H1 (cell line): ENCODE measurements at regions not wholly inside any gene's neighbourhood (a gene's known extent, or its start where the extent isn't known, plus 50 kb on each side); places are given as distances from the start of the nearest gene placed in this dataset.
"Not testable (repeated sequence)": the region's sequence is repeated elsewhere in the genome, so short reads cannot be mapped to it uniquely, and the experiment has no call there.

Experiments used
- CTCF ChIP-seq, 3 experiments: IDR thresholded peaks; 1 replicate in 2 of 3; 2 replicates in 1 of 3; pipeline versions ENCODE4 v1.5.1 to v1.6.1; 2011; ENCODE audit warnings: low read length in 3 of 3, mild to moderate bottlenecking in 3 of 3, inconsistent platforms in 2 of 3, low read depth in 1 of 3, moderate library complexity in 1 of 3; ENCODE audit not compliant: insufficient read depth in 1 of 3; ENCODE audit errors: control extremely low read depth in 1 of 3
- GTF2F1 ChIP-seq: IDR thresholded peaks from 2 replicates; pipeline ENCODE4 v1.6.1; 2012; ENCODE audit warnings: low read depth, low read length, improper control_type of control experiment, borderline replicate concordance
- PHF8 ChIP-seq: fragments of 200-600 bp; sonication (generic); conservative IDR thresholded peaks from 2 replicates; pipeline ENCODE4 v1.7.1; 2012; ENCODE audit warnings: low read depth, mild to moderate bottlenecking, inconsistent platforms, low read length, moderate library complexity
- POLR2AphosphoS5 ChIP-seq: IDR thresholded peaks from 2 replicates; pipeline ENCODE4 v1.6.1; 2011; ENCODE audit warnings: low read depth, low read length
- RAD21 ChIP-seq, 2 experiments: IDR thresholded peaks in 1 of 2; conservative IDR thresholded peaks in 1 of 2; 2 replicates each; pipeline ENCODE4 v1.6.1; 2011; ENCODE audit warnings: low read depth in 2 of 2, low read length in 2 of 2, improper control_type of control experiment in 1 of 2, inconsistent platforms in 1 of 2, mild to moderate bottlenecking in 1 of 2, moderate library complexity in 1 of 2
- SRF ChIP-seq: IDR thresholded peaks from 2 replicates; pipeline ENCODE4 v1.6.1; 2011; ENCODE audit warnings: mild to moderate bottlenecking, low read depth, low read length, moderate library complexity
- YY1 ChIP-seq: IDR thresholded peaks from 2 replicates; pipeline ENCODE4 v1.6.1; 2011; ENCODE audit warnings: low read depth, mild to moderate bottlenecking, low read length

GRCh38 chr19:27708986-27709385 is 1504.0 kb downstream of the UQCRFS1 start:
- TF ChIP-seq POLR2AphosphoS5; RAD21 (IDR thresholded peaks at IDR 0.05 in 1 of 2, conservative IDR thresholded peaks at IDR 0.05 in 1 of 2; ENCODE audit: low read depth in 2 of 2, low read length in 2 of 2); CTCF (IDR thresholded peaks at IDR 0.05; ENCODE audit: control extremely low read depth in 1 of 3, insufficient read depth in 1 of 3, low read depth in 1 of 3, low read length in 3 of 3); YY1; GTF2F1; SRF; PHF8: not testable (repeated sequence)
